H1 (cell line): ENCODE measurements at regions not wholly inside any gene's neighbourhood (a gene's known extent, or its start where the extent isn't known, plus 50 kb on each side); places are given as distances from the start of the nearest gene placed in this dataset.

Experiments
- ASH2L ChIP-seq: fragments of 200-600, 300-600 bp; sonication (generic); IDR thresholded peaks from one replicate; pipeline ENCODE4 v1.7.1; 2017; ENCODE audit warnings: low read length
- CEBPB ChIP-seq: IDR thresholded peaks from 2 replicates; pipeline ENCODE4 v1.6.1; 2012; ENCODE audit warnings: low read depth, low read length
- CHD2 ChIP-seq: IDR thresholded peaks from 2 replicates; pipeline ENCODE4 v1.6.1; 2012; ENCODE audit warnings: low read length, improper control_type of control experiment
- EZH2 ChIP-seq: fragments of 200-600 bp; sonication (generic); IDR thresholded peaks from 2 replicates; pipeline ENCODE4 v1.7.1; 2012; ENCODE audit warnings: low read depth, mild to moderate bottlenecking, moderate library complexity, low read length, inconsistent platforms; ENCODE audit not compliant: severe bottlenecking
- RAD21 ChIP-seq, 2 experiments: IDR thresholded peaks in 1 of 2; conservative IDR thresholded peaks in 1 of 2; 2 replicates each; pipeline ENCODE4 v1.6.1; 2011; ENCODE audit warnings: low read depth in 2 of 2, low read length in 2 of 2, improper control_type of control experiment in 1 of 2, inconsistent platforms in 1 of 2, mild to moderate bottlenecking in 1 of 2, moderate library complexity in 1 of 2
- SP1 ChIP-seq: IDR thresholded peaks from 2 replicates; pipeline ENCODE4 v1.6.1; 2011; ENCODE audit warnings: low read depth, low read length
- SRF ChIP-seq: IDR thresholded peaks from 2 replicates; pipeline ENCODE4 v1.6.1; 2011; ENCODE audit warnings: mild to moderate bottlenecking, low read depth, low read length, moderate library complexity
- TAF1 ChIP-seq: IDR thresholded peaks from 2 replicates; pipeline ENCODE4 v1.6.1; 2011; ENCODE audit warnings: mild to moderate bottlenecking, low read depth, low read length
- TAF7 ChIP-seq: optimal IDR thresholded peaks from 2 replicates; pipeline ENCODE3; 2011; ENCODE audit warnings: low read depth, mild to moderate bottlenecking, inconsistent platforms, low read length, moderate library complexity, borderline replicate concordance

DNA sequence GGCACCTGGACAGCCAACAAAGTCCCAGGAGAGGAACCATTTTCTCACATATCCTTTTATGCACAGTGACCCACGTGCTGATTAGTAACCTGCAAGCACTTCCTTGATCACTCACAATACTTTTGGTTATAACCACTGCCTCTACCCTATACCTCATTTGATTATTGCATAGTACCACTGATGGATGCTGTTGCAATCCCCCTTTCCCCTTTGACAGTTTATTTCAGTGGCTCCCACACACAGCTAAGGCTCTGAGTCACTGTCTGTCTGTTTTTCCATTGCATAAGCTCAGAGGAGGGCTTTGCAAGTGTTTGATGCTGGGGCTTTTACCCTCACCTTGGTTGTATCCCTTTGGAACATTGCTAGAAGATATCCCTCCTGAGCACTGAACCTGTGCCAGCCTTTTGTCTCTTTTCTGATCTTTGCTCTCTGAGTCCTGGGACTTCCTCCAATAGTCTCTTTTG lies 101.7 kb upstream of the RBBP8 start (continued):
- TF ChIP-seq EZH2 (no peak), CEBPB (no peak), SP1 (no peak), RAD21 (IDR thresholded peaks at IDR 0.05 in 1 of 2, conservative IDR thresholded peaks at IDR 0.05 in 1 of 2; ENCODE audit: low read depth in 2 of 2, low read length in 2 of 2) (no peak), CHD2 (no peak), ASH2L (no peak), TAF1 (no peak), TAF7 (no peak), SRF (no peak)
